A549 (cell line): ENCODE measurements at regions not wholly inside any gene's neighbourhood (a gene's known extent, or its start where the extent isn't known, plus 50 kb on each side); places are given as distances from the start of the nearest gene placed in this dataset.

Source experiments
- BHLHE40 ChIP-seq: IDR thresholded peaks from 2 replicates; pipeline ENCODE4 v1.6.1; 2012; ENCODE audit warnings: low read depth, low read length, inconsistent platforms
- EP300 ChIP-seq, 2 experiments: fragments of >200 bp; sonication (Bioruptor Twin); formaldehyde crosslinking; IDR thresholded peaks; 2 replicates in 1 of 2; 3 replicates in 1 of 2; pipeline ENCODE4 v1.6.1; 2016 to 2017
- FOSL2 ChIP-seq, 2 experiments: fragments of 450-650 bp in 1 of 2; fragments of >200 bp in 1 of 2; sonication (Bioruptor Twin) in 1 of 2; formaldehyde crosslinking; IDR thresholded peaks; 2 replicates each; pipeline versions ENCODE4 v1.5.0 to v1.6.1; 2016 to 2020; ENCODE audit warnings: mild to moderate bottlenecking in 1 of 2, moderate library complexity in 1 of 2
- MAZ ChIP-seq: fragments of 150-350 bp; IDR thresholded peaks from 2 replicates; pipeline ENCODE4 v1.6.1; 2014; ENCODE audit warnings: antibody characterized with exemption, low read depth, low read length, borderline replicate concordance
- MYC ChIP-seq: IDR thresholded peaks from 2 replicates; pipeline ENCODE4 v1.6.1; 2012; ENCODE audit warnings: mild to moderate bottlenecking, inconsistent platforms, low read length, improper control_type of control experiment, borderline replicate concordance
- PHF8 ChIP-seq: fragments of 200-600 bp; sonication (generic); IDR thresholded peaks from 2 replicates; pipeline ENCODE4 v1.6.1; 2016; ENCODE audit warnings: low read depth, mild to moderate bottlenecking, antibody characterized with exemption, moderate library complexity, borderline replicate concordance
- POLR2A ChIP-seq: IDR thresholded peaks from 2 replicates; pipeline ENCODE4 v1.6.1; 2012; ENCODE audit warnings: mild to moderate bottlenecking, low read length
- SREBF2 ChIP-seq: fragments of 450-650 bp; IDR thresholded peaks from 2 replicates; pipeline ENCODE4 v1.6.1; 2014; ENCODE audit warnings: mild to moderate bottlenecking, moderate library complexity
- TF ChIP-seq, protein P1 (sequence below): fragments of 150-350 bp; IDR thresholded peaks from 2 replicates; pipeline ENCODE4 v1.6.1; 2014; ENCODE audit warnings: low read depth, mild to moderate bottlenecking, low read length
- TF ChIP-seq, protein P2 (sequence below): IDR thresholded peaks from 2 replicates; pipeline ENCODE4 v1.6.1; 2012
- TF ChIP-seq, protein P3 (sequence below): IDR thresholded peaks from 2 replicates; pipeline ENCODE4 v1.6.1; 2012; ENCODE audit warnings: low read depth, borderline replicate concordance
- TF ChIP-seq, protein P4 (sequence below): fragments of >200 bp; sonication (Bioruptor Twin); formaldehyde crosslinking; IDR thresholded peaks from 3 replicates; pipeline ENCODE4 v1.5.1; 2016
- TF ChIP-seq, protein P5 (sequence below): fragments of 200-600 bp; sonication (generic); IDR thresholded peaks from 2 replicates; pipeline ENCODE4 v1.6.1; 2016; ENCODE audit warnings: antibody characterized with exemption, mild to moderate bottlenecking, moderate library complexity
- TF ChIP-seq, protein P6 (sequence below): fragments of 450-650 bp; IDR thresholded peaks from 2 replicates; pipeline ENCODE4 v1.6.1; 2014; ENCODE audit warnings: antibody characterized with exemption

DNA sequence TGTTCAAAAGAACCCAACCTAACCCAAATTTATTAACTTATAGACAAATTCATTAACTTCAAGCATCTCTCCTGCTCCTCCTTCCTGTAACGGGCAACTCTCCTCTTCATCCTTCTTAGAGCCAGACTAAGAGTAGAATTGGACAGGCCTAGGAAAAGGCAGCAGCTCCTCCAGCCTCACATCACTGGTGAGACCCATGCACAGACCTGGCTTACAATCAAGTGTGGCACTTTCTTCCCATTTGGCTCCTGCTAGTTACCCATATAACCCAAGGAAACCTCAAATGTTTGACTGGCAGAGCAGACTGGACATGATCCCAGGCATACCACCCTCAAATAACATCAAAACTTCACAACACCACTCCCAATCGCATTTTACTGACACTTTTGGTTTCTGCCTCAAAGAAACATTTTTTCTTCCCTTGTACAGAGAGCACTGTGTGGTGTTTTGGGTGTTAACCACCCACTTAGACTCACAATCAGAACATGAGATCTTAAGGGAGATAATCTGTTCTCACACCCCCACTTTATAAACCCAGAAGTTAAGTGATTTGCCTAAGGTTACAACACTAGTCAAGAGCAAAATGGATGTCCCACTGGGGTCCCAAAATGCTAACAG is 101.4 kb downstream of the SIPA1L2 start:
- TF ChIP-seq POLR2A (no peak), BHLHE40 (no peak), FOSL2 (IDR thresholded peaks at IDR 0.05) (no peak), FOSL2 (CRISPR knock-in tag; IDR thresholded peaks at IDR 0.05) (no peak), MYC (no peak), PHF8 (no peak), EP300 (IDR thresholded peaks at IDR 0.05) (no peak), SREBF2 (no peak), MAZ (no peak)
- TF ChIP-seq, protein P1, sequence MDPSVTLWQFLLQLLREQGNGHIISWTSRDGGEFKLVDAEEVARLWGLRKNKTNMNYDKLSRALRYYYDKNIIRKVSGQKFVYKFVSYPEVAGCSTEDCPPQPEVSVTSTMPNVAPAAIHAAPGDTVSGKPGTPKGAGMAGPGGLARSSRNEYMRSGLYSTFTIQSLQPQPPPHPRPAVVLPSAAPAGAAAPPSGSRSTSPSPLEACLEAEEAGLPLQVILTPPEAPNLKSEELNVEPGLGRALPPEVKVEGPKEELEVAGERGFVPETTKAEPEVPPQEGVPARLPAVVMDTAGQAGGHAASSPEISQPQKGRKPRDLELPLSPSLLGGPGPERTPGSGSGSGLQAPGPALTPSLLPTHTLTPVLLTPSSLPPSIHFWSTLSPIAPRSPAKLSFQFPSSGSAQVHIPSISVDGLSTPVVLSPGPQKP = no peak
- TF ChIP-seq, protein P2, sequence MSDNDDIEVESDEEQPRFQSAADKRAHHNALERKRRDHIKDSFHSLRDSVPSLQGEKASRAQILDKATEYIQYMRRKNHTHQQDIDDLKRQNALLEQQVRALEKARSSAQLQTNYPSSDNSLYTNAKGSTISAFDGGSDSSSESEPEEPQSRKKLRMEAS = no peak
- TF ChIP-seq, protein P3, sequence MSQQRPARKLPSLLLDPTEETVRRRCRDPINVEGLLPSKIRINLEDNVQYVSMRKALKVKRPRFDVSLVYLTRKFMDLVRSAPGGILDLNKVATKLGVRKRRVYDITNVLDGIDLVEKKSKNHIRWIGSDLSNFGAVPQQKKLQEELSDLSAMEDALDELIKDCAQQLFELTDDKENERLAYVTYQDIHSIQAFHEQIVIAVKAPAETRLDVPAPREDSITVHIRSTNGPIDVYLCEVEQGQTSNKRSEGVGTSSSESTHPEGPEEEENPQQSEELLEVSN = no peak
- TF ChIP-seq, protein P4, sequence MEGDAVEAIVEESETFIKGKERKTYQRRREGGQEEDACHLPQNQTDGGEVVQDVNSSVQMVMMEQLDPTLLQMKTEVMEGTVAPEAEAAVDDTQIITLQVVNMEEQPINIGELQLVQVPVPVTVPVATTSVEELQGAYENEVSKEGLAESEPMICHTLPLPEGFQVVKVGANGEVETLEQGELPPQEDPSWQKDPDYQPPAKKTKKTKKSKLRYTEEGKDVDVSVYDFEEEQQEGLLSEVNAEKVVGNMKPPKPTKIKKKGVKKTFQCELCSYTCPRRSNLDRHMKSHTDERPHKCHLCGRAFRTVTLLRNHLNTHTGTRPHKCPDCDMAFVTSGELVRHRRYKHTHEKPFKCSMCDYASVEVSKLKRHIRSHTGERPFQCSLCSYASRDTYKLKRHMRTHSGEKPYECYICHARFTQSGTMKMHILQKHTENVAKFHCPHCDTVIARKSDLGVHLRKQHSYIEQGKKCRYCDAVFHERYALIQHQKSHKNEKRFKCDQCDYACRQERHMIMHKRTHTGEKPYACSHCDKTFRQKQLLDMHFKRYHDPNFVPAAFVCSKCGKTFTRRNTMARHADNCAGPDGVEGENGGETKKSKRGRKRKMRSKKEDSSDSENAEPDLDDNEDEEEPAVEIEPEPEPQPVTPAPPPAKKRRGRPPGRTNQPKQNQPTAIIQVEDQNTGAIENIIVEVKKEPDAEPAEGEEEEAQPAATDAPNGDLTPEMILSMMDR = no peak
- TF ChIP-seq, protein P5, sequence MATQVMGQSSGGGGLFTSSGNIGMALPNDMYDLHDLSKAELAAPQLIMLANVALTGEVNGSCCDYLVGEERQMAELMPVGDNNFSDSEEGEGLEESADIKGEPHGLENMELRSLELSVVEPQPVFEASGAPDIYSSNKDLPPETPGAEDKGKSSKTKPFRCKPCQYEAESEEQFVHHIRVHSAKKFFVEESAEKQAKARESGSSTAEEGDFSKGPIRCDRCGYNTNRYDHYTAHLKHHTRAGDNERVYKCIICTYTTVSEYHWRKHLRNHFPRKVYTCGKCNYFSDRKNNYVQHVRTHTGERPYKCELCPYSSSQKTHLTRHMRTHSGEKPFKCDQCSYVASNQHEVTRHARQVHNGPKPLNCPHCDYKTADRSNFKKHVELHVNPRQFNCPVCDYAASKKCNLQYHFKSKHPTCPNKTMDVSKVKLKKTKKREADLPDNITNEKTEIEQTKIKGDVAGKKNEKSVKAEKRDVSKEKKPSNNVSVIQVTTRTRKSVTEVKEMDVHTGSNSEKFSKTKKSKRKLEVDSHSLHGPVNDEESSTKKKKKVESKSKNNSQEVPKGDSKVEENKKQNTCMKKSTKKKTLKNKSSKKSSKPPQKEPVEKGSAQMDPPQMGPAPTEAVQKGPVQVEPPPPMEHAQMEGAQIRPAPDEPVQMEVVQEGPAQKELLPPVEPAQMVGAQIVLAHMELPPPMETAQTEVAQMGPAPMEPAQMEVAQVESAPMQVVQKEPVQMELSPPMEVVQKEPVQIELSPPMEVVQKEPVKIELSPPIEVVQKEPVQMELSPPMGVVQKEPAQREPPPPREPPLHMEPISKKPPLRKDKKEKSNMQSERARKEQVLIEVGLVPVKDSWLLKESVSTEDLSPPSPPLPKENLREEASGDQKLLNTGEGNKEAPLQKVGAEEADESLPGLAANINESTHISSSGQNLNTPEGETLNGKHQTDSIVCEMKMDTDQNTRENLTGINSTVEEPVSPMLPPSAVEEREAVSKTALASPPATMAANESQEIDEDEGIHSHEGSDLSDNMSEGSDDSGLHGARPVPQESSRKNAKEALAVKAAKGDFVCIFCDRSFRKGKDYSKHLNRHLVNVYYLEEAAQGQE = no peak
- TF ChIP-seq, protein P6, sequence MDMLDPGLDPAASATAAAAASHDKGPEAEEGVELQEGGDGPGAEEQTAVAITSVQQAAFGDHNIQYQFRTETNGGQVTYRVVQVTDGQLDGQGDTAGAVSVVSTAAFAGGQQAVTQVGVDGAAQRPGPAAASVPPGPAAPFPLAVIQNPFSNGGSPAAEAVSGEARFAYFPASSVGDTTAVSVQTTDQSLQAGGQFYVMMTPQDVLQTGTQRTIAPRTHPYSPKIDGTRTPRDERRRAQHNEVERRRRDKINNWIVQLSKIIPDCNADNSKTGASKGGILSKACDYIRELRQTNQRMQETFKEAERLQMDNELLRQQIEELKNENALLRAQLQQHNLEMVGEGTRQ = no peak
